Endothelial cell of umbilical vein (primary cell): ENCODE measurements at regions not wholly inside any gene's neighbourhood (a gene's known extent, or its start where the extent isn't known, plus 50 kb on each side); places are given as distances from the start of the nearest gene placed in this dataset.

Experiments
- CTCF ChIP-seq, 2 donors: IDR thresholded peaks; 1 replicate in 1 of 2; 2 replicates in 1 of 2; pipeline ENCODE4 v1.5.1; 2011; ENCODE audit warnings: low read length in 2 of 2, mild to moderate bottlenecking in 2 of 2, moderate library complexity in 2 of 2, control low read depth in 1 of 2, inconsistent platforms in 1 of 2, low read depth in 1 of 2; ENCODE audit not compliant: insufficient read depth in 1 of 2; ENCODE audit errors: extremely low read depth in 1 of 2
- EZH2 ChIP-seq: IDR thresholded peaks from 2 replicates; pipeline ENCODE4 v1.6.1; 2012; ENCODE audit warnings: borderline replicate concordance, low read depth, mild to moderate bottlenecking, moderate library complexity, low read length, inconsistent platforms; ENCODE audit not compliant: severe bottlenecking
- FOS ChIP-seq: IDR thresholded peaks from 2 replicates; pipeline ENCODE4 v1.6.1; 2011; ENCODE audit warnings: mild to moderate bottlenecking, low read length, moderate library complexity, borderline replicate concordance; ENCODE audit not compliant: insufficient read depth
- GATA2 ChIP-seq: IDR thresholded peaks from 2 replicates; pipeline ENCODE4 v1.7.0; 2011; ENCODE audit warnings: low read depth, mild to moderate bottlenecking, moderate library complexity, mixed read lengths, low read length; ENCODE audit not compliant: insufficient read length, insufficient read depth
- JUN ChIP-seq: IDR thresholded peaks from 2 replicates; pipeline ENCODE4 v1.6.1; 2011; ENCODE audit warnings: borderline replicate concordance, low read depth; ENCODE audit not compliant: insufficient read length, insufficient read depth
- MAX ChIP-seq: IDR thresholded peaks from 2 replicates; pipeline ENCODE4 v1.6.1; 2011; ENCODE audit not compliant: insufficient read depth, insufficient read length
- MYC ChIP-seq: IDR thresholded peaks from one replicate; pipeline ENCODE4 v1.6.1; 2011; ENCODE audit warnings: mild to moderate bottlenecking, low read depth, low read length
- POLR2A ChIP-seq: IDR thresholded peaks from 2 replicates; pipeline ENCODE4 v1.6.1; 2012; ENCODE audit warnings: low read depth, mild to moderate bottlenecking, control low read depth, low read length
- POLR2AphosphoS5 ChIP-seq: IDR thresholded peaks from 2 replicates; pipeline ENCODE4 v1.6.1; 2012; ENCODE audit warnings: low read depth, mild to moderate bottlenecking, control low read depth, low read length, moderate library complexity; ENCODE audit not compliant: insufficient read depth

- TF ChIP-seq MYC (no peak), CTCF (IDR thresholded peaks at IDR 0.05; ENCODE audit: extremely low read depth in 1 of 2, insufficient read depth in 1 of 2, low read depth in 1 of 2, low read length in 2 of 2) (no peak), EZH2 (no peak), POLR2A (no peak), POLR2AphosphoS5 (no peak), MAX (no peak), FOS (no peak), GATA2 (no peak), JUN (no peak)
These were observed 284.2 kb upstream of the DACH1 start for GRCh38 chr13:72151241-72151640.
